Myocyte (in vitro differentiated cells): ENCODE measurements at regions not wholly inside any gene's neighbourhood (a gene's known extent, or its start where the extent isn't known, plus 50 kb on each side); places are given as distances from the start of the nearest gene placed in this dataset.

Experiments
- DNase-seq: peaks from one replicate; pipeline ENCODE4 v3.0.0-alpha.2; 2012; ENCODE audit warnings: low read depth

DNA sequence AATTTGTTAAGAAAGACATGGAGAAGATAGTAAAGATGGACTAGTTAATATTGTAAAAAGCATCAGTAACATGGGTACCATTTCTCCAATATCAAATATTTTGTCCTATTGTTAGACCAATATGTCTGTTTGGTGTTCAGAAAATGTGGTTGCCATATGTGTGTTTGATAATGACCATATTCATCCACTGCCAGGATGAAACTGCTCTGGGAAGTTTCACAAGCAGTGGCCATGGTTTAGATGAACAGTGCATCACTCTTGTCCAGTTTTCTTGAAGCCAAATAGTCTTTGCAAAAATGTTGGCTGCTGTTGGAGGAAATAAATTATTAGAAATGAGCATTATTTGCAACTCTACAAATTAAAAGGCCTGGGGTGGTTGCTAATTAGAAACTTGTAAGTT lies 333.8 kb downstream of the NUF2 start:
- no peak for DNase-seq

DNA sequence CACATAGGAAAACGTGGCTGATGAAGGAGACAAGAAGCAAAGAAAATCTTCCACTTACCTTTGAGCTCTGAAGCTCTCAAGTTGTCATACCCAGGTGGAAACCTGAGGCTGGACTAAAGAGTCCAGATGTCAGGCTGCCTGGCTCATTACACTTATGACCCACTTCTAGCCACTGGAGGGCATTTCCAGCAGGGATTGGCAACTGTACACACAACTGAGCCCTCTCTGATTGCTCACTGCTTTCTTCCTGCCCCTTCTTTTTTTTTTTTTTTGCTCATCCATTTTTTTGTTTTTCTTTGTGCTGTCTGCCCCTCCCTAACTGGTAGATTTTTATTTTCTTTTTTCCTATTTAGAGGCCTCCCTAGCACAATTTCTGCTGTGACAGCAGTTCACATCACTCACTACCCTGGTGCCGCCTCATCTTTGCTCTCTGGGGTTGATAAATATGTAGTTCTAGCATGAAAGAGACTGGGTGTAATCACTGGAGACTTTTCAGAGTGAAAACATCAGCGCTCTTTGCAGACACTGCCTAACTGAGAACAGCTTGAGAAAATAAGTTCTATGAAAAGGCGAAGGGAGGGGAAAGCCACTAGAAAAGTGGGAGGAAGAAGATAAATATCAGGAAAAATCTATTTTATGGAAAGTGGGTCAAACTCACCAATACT lies 334.5 kb downstream of the NUF2 start:
- DNase-seq = no peak

DNA sequence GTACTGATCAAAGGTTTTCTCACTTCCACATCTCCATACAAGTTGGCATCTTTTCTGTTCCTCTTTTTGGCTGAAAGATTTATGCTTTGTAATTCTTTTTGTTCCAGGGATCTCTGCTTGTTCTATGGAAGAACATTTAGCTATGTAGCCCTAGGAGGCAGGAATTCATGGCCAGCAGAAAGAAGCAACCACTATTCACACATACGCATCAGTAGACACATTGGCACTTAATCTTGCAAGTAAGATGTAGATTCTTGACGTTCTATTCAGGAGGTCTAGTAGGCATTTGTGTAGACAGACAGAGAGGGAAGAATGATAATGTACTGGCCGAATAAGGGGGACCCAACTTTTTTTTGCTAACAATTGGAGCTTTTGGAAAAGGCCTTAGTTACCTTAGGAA lies 336.0 kb downstream of the NUF2 start:
- no peak for DNase-seq

DNA sequence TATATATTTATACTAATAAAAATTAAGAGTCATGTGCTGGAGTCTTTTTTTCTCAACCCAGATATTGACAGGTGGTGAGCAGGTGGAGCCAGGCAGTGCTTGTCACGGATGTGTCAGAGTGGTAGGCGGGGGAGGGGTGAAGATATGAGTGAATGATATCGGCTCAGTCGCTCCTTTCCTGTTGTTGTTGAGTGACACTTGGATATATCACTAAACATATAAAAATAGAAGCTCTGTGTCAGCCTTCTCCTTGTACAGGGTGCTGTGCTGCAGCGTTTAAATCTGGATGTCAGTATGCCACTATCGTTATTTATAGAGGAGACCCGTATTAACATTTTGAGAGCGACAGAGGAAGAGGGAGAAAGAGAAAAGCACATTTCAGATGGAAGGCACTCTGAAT lies 339.6 kb downstream of the NUF2 start:
- DNase-seq = no peak

DNA sequence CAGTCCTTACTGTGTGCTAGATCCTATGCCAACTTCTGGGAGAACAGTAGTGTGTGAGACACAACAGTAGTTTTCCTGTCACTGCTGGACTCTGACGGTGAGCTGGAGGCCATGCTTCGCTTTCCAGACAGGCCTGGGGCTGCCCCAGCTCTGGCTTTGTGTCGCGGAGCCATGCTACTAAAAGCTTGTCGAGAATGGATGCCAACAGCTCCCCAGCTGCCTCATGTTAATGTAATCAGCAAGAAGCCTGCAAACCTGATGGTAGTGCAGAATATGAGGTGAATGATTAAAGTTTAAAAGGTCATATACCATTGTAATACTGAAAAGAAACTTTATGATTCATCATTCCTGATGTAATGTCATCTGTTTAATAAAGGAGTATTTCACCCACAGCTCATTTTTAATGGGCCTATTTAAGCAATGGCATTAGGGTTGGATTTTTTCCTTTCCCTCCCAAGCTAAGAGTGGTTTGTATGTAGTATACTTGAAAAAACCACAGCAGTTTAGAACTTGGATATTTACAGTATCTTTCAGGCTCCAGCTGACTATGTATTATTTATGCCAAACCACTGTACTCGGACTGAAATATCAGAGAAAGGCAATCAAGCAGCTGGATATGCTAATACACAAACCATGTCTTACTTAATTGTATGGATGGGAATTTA lies 343.0 kb downstream of the NUF2 start:
- no peak for DNase-seq

DNA sequence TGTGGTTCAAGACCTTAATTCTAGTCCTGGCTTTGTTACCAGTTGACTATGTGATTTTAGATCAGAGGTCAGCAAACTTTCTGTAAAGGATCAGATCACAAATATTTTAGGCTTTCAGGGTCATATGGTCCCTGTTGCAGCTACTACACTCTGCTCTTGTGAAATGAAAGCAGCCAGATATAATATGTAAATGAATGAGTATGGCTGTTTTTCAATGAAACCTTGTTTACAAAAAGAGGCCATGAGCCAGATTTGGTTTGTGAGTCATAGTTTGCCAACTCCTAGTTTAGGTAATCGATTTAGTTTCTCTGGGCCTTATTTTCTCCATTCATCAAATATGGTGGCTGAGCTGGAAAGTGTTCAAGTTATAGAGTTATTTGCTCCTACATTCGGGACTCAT lies 346.7 kb downstream of the NUF2 start:
- no peak for DNase-seq

DNA sequence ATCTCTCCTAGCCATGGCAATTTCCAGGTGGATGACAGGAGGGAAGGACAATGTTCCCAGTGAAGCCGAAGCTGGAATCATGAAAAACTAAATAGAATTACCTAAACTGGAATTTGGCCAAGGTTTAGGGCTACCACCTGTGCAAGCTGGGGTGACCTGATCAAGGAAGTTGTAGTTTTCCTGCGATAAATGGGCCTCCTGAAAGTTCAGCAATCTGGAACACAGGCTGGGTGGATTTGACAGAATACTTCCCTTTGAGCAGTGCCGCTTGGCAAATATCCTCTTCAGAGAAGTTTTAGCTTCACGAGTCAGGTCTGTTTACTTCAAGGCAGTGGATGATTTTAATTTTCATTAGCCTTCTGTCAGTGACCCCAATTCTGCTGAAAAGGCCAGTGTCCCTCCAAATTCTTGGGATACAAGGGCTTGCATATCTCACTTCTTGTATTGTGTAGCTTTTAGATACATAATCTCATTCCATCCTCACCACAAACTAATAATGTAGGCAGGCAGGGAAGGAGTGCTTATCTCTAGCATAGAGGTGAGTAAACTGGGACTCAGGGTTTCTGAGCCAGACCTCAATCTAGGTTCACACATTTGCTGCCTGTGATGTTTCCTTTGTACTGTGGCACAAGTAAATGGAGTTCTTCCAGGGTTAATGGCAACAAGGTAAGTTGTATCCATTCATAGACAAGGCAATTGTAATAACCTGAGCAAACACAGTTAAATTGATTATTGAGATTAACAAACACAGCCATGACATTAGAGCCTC lies 349.4 kb downstream of the NUF2 start:
- no peak for DNase-seq

DNA sequence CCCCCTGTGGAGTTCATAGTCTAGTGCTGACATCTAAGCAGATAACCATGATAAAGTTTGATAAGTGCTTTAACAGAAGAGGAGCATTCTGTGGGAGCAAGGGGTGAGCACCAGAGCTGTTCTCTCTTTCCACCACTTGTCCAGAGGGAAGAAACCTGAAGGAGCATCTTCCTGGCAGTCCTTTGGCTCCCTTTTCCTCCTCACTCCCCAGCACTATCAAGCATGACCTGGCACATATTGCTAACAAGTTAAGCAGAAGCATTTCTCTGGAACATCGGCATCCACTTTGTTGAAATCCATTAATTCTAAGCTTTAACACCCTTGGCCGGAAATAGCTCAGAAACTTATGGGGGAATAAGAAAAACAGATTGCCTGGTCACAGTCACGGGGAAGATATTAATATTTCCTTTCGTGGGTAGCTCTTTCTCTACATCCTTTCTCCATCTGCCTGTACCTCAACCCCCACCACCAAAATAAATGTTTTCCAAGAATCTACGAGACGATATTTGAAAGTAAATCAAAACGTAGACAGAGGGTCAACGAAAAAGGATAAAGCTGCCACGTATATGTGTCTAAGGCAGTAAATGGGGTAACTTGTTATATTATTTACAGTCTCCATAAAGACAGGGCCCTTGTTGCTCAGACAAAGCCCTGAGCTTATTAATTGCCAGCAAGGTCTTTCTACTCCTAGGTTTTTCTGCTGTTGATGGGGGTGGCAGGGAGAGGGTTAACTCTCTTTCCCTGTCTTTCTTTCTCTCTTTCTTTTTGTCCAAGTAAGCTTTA lies 351.4 kb downstream of the NUF2 start:
- no peak for DNase-seq

DNA sequence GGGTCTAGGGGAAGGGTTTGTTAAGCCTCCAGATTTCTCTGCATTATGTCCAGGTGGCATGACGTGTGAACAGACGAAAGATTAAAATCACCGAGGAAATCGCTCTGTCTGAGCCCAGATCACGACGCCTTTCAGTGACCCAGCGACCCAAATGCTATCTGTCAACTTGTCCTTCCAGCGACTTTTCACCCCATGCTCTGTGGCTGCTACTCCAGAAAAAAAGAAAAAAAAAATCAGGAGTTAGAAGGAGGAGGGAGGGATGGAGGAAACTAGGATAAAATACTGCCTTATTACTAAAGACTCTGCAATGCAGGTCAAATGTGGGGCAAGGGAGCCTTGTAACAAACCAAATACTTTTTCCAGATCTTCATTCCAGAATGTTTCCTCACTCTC lies 352.0 kb downstream of the NUF2 start:
- no peak for DNase-seq

DNA sequence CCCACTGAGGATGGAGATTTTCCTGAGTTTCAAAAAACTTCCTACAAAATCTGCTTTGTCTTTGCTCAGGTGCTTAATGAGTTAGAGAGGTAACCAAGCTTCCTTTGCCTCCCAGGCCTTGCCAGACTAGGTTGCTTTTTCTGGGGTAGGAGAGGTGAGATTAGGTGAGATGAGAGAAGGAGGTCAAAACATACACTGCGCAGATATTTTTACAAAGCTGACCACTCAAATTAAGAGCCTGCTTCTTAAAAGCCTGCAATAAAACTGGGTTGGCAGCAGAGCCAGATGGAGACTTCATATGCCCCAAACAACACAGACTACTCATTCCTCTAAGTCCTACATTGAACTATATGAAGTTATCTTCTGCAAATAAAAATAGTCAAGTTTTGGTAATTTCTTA lies 352.5 kb downstream of the NUF2 start:
- DNase-seq = no peak

DNA sequence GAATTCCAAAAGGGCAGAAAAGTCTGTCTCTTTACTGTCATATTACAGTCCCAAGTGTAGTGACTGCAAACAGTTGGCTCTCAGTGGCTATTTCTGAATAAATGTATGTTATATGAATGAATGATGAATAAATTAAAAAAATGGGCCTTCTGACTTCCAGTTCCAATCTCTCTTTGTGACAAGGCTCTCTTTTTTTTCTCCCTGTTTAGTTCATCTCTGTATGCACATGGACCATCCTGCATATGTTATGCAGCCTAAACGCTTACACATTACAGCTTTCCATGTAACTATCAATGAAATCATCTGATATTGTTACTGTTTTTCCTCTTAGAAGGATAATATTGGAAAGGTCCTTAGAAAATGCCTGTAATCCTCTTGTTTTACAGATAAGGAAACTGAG lies 363.0 kb downstream of the NUF2 start:
- DNase-seq = no peak

DNA sequence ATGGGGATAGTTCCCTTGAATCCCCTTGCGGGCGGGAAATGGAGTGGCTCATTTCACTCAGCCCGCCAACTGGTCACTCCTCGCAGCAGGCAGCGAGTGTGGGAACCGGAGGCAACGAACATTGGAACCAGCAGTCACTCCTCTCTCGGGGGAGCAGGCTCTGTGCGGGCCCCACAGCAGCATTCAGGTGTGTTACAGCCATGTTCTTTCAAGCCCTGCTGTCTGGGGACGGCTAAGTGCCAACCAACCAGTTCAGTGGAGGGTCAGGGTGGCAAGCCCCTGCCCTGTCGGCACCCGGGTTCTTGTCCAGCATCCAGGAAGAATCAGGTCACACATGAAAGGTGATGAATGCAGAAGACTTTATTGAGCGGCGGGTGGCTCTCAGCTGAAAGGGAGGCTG lies 370.5 kb downstream of the NUF2 start:
- no peak for DNase-seq

DNA sequence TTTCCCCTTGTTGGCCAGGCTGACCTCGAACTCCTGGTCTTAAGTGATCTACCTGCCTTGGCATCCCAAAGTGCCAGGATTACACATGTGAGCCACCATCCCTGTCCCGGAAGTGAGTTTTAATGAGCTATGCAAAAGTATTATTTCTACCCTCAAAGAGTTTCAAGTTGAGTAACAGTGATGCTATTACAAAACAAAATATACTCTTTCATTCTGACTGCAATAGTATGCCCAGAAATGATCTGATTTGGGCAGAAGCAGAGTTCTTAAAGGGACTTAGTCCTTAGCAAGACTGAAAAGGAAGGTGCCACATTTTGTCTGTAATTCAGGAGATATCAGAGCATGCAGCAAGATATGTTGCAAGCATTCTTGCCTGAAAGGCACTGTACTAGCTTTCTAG lies 375.4 kb downstream of the NUF2 start:
- no peak for DNase-seq

DNA sequence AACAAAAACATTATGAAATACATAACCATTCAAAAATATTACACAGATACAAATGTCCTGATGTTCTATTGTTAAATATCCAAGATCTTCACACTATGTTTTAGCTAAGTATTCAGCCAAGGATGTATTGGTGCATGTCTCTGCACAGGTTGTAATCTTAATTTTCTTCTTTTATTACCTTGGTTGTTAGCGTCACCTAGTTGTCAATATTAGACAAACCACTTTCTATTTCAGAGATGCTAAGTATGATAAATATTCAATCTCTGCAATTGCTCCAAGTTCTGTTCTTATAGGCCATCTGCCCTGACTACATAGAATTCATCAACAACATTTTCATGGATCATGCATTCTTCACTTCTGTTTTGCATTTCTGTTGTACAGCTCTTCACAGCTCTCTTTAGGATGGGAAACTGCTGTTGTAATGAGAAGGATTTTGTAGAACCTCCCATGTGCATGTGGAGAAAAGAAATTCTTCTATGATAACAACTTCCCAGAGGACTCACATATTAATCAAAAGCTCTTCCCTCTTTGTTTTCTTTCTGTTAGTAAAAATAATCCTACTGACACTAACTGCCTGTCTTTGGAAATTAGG lies 380.1 kb downstream of the NUF2 start:
- no peak for DNase-seq

DNA sequence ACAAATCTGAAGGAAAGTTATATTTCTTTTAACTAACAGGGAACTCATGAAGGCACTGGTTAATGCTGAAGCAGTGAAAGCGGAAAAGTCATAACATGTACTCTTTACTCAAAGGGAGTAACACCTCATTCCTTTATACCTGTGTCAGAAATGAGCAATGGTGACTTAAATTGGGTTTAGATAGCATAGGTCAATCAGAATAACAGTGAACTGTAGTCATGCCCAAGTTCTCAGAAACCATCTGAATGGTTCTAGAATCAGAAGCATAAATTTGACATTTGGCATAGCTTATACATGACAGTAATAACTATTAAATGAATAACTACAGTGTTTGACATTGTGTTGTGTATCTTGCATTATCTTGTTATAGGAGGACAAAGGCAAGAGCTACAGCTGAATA lies 382.0 kb downstream of the NUF2 start:
- no peak for DNase-seq

DNA sequence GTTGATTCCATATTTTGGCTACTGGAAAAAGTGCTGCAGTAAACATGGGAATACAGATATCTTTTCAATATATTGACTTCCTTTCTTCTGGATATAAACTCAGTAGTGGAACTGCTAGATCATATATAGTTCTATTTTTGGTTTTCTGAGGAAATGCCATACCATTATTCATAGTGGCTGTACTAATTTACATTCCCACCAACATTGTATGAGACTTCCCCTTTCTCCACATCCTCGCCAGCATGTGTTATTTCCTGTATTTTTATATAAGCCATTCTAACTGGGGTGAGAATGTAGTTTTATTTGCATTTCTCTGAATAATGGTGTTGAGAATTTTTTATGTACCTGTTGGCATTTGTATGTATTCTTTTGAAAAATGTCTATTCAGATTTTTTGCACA lies 385.2 kb downstream of the NUF2 start:
- DNase-seq = no peak

DNA sequence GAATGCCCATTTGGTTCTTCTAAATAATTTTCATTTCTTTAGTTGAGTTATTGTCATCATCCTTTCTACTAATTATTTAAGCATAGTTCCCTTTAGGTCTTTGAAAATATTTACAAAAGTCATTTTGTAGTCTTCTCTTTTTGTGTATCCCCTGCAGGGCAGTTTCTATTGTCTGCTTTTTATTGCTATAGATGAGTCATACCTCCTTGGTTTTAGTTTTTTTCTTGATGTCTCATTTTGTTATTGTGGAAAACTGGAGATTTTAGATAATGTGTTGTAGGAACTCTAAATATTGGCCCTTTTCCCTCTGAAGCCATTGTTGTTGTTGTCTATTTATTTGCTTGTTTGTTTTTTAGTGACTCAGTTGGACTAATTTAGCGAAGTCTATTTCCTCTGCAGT lies 387.9 kb downstream of the NUF2 start:
- DNase-seq = no peak

DNA sequence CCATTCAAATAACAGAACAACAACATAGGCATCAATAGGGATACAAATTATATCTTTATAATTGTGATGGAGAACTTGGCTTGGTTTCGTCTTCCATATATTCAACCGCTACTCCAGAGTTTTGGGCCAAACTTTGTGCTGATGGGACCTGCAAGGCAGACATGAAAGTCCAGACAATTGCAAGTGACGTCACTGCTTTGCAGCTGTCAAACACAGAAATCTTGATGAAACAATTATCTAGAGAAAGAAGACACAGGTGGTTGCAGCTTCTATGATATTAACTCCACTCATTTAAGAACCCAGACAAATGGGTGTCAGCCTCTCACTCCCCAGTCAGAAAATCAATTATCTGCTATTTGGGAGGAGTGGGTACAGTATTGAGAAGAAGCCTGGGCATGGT lies 390.6 kb downstream of the NUF2 start:
- DNase-seq = no peak

DNA sequence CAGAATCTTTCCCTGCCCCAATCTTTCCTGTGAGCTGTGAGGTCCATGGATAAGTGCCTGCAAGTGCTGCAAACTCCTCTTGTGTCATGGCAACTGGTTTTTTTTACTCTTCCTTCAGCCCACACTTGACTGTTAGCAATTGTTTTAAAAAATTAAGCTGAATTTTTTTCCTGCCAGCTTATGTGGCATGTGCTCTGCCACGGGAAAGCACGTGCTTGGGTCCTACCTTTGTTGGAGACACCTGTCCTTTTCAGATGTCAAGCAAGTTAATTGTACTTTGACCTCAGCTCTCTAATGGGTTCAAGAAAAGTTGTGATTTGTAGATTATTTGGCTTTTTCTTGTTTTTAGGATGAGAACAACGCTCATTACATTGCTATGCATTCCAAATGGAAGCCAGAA lies 398.5 kb downstream of the NUF2 start:
- no peak for DNase-seq

DNA sequence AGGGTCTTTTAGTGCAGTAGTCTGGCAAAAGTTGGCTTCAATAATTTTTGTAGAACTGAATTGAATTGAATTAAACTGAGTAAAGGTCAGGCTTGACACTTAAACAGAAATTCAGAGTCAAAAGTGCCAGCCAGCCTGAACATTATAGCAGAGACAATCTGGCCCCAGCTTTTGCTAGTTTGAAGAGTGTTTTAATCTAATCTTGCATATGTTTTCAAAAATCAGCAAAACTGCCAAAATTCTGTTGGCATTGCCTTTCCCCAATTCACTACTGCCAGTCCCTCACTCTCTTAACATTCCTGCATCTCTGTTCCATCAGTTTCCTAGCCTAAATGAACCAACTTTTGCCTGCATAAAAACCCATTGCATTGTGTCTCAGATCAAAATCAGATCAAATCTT lies 403.8 kb downstream of the NUF2 start:
- DNase-seq = no peak

DNA sequence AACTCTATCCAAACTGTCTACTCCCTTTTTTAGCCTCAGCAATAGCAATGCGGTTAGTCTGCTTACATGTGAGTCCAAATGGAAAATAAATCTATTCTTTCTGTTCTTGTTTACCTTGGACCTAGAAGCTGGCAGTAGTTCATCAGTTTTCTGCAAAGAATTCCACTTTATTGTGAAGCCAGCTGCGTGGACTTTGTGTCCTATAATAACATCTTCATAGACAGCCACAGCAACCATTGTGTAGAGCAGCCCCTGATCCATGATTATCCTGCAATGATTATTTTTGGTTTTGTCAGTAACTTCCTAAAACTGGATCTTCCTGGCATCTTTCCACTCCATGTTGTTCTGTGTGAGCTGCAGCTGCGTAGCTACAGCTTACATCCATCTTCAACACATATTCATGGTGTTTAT lies 408.7 kb downstream of the NUF2 start:
- no peak for DNase-seq

DNA sequence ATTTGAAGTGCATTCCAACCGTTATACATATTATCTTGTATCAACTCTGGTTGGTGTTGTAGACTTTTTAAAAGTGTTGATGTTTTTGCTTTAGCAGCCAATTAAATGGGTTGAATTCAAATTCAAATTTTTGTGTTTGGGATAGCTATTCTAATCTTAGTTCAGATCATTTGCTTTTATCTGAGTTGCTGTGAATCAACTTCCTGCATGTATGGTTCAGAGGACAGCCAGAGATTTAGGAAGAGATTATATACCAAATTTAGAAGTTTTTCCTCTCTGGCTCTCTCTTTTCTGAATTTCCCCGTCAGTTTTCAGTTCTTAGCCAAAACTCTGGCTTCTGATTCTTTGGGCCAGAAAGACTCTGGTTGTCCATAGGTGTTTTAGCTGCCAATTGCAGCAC lies 415.5 kb downstream of the NUF2 start:
- no peak for DNase-seq
